ENCODE measurements at regions not wholly inside any gene's neighbourhood (a gene's known extent, or its start where the extent isn't known, plus 50 kb on each side); places are given as distances from the start of the nearest gene placed in this dataset.
A peak's percentile ranks its signal among the peaks of the same experiment; 100 is the strongest.

DNA sequence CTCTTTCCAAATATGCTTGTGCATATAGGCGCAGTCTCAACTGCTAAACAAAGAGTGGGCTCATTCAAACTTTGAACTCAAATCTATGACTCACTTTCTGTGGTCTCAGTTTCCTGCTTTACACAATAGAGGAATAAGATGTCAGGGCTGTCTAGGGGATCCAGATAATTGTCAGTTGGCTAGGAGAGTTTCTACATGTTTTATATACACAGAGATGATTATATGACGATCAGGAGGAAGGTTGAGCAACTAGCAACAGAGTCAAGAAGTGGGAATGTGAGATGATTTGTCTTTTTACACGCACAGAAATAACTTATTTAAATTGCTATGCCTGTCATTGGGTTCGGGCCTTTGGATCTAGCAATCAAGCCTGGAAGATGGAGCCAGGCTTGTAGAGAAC is 299.4 kb upstream of the LYPLAL1 start:
- DNase-seq (ENCODE audit: low spot score) = no peak

DNA sequence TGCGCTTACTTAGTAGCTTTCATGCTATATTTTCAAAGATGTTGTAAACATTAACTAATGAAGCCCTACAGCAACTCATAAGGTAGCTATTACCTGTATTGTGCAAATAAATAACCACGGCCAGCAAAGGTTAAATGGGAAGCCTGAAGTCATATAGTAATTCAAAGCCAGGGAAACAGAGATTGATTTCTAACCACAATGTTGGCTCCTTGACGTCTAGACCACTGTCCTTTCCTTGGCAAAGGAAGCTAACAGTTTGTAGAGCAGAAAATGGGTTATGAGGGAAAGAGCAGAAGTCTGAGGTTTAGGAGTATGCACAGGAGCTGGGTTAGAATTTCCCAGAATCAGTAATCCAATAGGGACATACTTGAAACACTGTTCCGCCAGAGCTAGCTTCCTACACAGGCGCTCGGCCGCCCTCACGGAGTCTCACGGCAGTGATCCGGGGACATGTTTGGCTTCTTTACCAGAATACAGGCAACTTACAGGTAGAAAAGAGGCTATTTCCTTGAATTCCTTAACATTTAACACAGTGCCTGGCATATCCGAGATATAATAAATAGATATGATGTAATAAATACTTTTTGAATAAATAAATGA is 298.8 kb upstream of the LYPLAL1 start:
- DNase-seq (ENCODE audit: low spot score) = no peak

DNA sequence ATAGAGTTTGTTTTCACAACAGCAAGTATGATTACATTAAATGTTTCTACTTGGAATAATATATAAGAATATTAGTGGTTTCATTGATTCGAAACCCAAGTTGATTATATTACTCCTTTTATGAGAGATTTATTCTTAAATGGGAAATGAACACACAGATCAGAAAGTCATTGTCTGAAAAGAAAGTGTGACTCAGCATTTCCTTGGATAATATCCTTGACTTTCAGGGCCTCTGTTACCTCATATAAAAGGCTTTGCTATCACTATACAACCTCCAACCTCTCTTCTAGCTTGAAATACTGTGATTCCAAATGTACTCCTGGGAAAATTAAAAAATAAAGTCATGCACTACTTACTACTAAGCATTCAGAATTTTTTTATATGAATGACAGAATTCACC is 295.3 kb upstream of the LYPLAL1 start:
- DNase-seq (ENCODE audit: low spot score) = no peak

GRCh38 chr1:218880484-218881060 is 293.1 kb upstream of the LYPLAL1 start:
- no peak for DNase-seq (ENCODE audit: low spot score)

GRCh38 chr1:218882454-218882853 is 291.2 kb upstream of the LYPLAL1 start:
- no peak for DNase-seq (ENCODE audit: low spot score)

DNA sequence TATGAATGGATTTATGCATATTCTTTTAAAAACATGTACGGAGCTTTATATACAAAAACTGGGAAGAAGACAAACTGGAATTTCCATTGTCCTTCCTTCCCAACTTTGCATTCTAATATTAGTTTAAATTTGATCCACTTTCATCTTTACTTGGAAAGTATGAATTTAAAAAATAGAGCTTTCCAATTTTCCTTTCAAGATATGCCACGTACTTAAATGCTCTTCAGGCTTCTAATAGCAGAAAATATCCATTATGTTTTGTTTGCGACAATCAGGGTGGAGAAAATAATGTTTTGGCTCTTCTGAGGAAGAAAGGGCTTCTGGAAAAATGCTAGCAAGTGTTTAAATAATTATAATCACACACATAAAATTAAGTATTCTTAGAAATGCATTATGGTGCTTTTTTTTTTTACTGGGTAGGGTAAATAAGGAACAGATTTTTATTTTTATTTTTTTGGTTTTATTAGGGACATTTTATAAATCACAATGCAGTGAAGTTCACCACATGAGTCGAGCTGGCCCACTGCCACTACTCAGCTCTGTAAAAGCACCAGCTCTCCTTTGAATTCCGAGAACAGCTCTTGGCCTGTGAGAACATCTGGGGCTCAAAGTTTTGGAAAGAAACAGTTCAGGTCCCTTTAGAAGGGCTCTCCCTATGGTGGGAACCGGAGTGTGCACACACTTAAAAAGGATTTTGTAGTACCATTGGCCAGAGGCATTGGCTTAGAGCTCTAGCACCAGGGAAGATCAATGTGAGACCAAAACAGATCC is 287.4 kb upstream of the LYPLAL1 start:
- no peak for DNase-seq (ENCODE audit: low spot score)

- DNase-seq (ENCODE audit: low spot score) = no peak
Observed at GRCh38 chr1:218887141-218887925, 286.3 kb upstream of the LYPLAL1 start.

GRCh38 chr1:218890451-218890850 is 283.2 kb upstream of the LYPLAL1 start:
- peak; percentile 2 for DNase-seq (ENCODE audit: low spot score)

DNA sequence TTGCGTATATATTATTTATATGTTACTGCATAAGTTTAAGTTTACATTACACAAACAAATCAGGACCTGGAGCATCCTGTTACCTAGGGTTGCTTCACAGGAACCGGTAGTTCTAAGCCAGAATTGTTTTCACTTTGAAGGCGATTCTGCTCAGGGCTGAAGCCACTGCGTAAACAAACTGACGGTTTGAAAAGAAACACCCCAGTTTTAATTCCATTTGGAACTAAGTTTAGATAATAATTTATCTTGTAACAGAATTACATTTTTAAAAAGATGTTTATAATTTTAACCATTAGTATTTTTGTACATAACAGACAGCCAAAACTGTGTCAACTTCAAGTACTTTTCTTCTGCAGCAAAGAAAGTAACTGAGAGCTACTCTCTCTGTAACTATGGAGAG is 282.1 kb upstream of the LYPLAL1 start:
- DNase-seq (ENCODE audit: low spot score) = no peak

DNA sequence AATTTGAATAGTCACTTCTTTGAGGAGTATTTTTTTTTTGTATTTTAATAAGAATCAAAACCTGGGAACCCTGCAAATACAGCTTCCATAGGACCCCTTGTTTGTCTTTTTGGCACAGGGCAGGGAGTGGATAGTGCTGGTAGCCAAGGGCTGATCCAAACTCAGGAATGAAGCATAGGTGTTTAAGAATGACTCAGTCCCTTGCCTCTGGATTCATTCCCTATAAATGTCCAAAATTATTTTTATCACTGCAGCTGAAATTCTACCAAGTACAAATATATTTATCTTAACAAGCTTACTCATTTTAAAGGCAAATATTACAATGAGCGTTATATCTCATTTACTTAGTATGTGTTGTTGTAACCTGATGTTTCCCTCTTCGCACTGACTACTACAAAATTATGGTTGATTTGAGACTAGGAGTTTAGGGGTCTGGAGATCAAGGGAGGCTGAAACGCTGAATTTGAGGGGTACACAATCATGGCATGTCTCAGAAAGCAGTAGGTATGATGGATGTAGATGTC is 278.6 kb upstream of the LYPLAL1 start:
- DNase-seq (ENCODE audit: low spot score) = no peak

- DNase-seq (ENCODE audit: low spot score) = no peak
Observed at GRCh38 chr1:218896202-218896601, 277.5 kb upstream of the LYPLAL1 start.

GRCh38 chr1:218898921-218899320 is 274.8 kb upstream of the LYPLAL1 start:
- DNase-seq (ENCODE audit: low spot score) = no peak

- no peak for DNase-seq (ENCODE audit: low spot score)
Observed at GRCh38 chr1:218900615-218901014, 273.1 kb upstream of the LYPLAL1 start.

GRCh38 chr1:218904416-218904815 is 269.3 kb upstream of the LYPLAL1 start:
- no peak for DNase-seq (ENCODE audit: low spot score)

DNA sequence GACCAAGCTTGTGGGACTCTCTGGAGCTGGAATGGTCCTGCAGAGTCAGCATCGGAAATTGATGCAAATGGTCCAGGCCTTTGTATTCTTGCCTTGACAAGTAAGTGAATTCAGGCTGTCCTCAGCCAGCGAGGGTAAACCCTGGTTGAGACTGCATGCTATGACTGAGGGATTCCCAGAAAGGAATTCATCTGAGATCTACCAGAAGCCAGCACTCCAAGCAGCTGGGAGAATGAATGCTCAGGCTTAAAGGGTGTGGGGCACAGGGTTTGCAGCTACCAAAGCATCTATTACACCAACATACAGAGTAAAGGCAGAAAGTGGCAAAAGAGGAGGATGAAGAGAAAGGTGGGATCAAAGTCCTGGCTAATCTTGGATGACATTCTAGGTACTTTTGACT is 257.0 kb upstream of the LYPLAL1 start:
- no peak for DNase-seq (ENCODE audit: low spot score)

GRCh38 chr1:218917656-218918055 is 256.0 kb upstream of the LYPLAL1 start:
- DNase-seq (ENCODE audit: low spot score) = no peak

DNA sequence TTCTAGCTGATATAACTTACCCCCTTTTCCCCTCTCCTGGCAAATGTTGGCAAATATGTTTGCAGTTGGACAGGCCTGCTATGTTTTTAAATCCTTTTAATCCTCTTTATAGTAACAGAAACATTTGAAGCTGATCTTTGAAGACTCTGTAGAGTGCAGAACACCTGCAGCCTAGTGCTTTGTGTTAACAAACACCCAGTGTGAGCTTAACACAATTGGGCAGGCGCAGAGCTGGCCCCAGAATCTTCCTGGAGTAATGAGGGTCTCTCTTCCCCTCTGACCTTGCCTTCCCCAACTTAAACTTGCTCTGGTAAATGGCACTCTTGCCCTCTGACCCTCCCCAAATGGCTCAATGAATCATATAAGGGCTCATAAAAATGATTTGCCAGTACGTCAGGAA is 247.9 kb upstream of the LYPLAL1 start:
- DNase-seq (ENCODE audit: low spot score) = no peak

DNA sequence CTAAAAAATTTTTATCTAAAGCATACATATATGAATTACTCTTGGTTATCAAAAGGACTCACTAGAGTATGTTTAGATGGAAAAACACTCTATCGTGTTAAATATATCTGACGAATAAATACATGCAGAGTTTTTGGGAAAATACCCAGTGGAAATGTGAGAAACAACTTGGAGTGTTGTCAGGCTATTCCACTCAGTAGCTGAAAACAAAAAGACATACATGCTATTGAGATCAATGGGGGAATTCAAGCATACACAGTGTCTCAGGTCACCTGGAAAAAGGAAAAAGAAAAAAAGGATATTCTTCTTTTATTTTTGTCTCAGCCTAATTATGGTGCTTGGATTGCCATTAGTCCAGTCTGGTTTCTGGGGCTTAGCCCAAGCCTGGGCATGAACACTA is 247.0 kb upstream of the LYPLAL1 start:
- no peak for DNase-seq (ENCODE audit: low spot score)

DNA sequence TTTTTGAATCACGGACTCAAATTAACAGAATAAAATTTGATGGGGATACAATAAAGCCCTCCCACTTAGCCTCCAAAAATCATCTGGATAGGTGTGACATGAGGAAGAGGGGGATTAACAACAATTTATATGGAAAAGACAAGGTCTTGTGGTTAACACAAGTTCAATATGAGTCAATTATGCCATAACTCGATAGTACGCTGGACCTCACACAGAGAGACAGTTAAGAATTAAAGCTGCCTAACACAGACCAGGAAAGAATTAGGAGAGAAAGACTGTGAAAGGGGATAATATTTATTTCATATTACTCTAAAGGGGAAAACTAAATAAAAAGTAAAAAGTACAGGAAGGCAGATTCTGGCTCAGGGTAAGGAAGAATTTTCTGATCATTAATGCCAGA is 243.7 kb upstream of the LYPLAL1 start:
- no peak for DNase-seq (ENCODE audit: low spot score)

DNA sequence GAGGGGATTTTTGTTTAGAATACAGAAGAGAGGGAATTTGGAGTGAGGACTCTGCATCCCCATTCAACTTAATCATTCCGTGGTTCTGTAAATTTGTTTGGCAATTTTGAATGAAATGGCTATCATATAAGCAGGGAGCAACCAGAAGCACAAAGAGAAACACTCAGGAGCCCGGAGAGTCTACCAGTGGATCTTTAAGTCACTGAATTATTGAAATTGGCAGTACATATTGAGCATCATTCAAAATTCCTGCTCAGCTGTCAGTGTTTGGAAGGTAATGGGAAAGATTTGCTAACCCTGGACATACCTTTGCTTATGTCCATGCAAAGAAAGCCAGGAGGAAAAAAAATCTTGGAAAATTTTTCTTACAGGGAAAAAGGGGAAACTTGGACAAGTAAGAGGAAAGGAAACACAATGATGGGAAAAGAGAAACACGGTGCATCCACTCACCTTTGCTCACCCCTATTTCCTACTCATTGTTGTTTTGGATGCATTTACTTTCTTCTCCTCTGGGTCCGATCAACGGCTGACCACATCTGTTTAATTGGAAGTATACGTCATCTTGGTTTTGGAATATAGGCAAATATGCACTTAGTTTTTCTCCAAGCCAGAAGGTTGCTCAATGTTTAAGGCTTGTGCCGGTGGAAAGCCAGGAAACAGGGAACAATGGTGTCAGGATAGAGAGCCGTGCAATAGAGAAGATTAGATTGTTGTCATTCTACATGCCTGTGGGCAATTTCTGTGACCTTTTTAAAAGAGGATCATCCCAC is 243.0 kb upstream of the LYPLAL1 start:
- DNase-seq (ENCODE audit: low spot score) = no peak

GRCh38 chr1:218931324-218931723 is 242.4 kb upstream of the LYPLAL1 start:
- DNase-seq (ENCODE audit: low spot score) = no peak

DNA sequence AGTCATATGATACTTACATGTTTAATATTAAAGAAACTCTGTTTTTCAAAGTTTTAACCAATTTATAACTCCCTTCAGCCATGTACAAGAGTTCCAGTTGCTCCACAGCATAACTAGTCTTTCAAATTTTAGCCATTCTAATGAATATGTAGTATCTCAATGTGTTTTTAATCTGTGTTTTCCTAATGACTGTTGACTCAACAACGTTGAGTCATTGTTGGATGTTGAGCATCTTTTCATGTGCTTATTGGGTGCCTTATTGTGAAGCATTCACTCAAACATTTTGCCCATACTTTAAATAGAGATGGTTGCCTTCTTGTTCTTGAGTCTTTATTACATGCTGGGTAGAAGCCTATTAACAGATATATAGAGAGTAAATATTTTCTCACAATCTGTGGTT is 240.2 kb upstream of the LYPLAL1 start:
- no peak for DNase-seq (ENCODE audit: low spot score)
